Keratinocyte (primary cell): ENCODE measurements at regions not wholly inside any gene's neighbourhood (a gene's known extent, or its start where the extent isn't known, plus 50 kb on each side); places are given as distances from the start of the nearest gene placed in this dataset.

Experiments used
- DNase-seq: peaks from one replicate; pipeline ENCODE4 v3.0.0-alpha.2; 2011; ENCODE audit warnings: low read depth, missing footprints, low spot score
- FAIRE-seq: peaks from 2 replicates; lab custom pipeline; 2011; peaks lifted over from hg19 to GRCh38; lab: Jason Lieb, UNC
- H2AFZ ChIP-seq: 2 replicates; pipeline ENCODE4 v1.6.0; 2012; ENCODE audit warnings: low read length, control low read depth, inconsistent platforms; ENCODE audit not compliant: control insufficient read depth
- H3K27ac ChIP-seq: 2 replicates; pipeline ENCODE4 v1.5.1; 2011; ENCODE audit warnings: low read length; ENCODE audit not compliant: control insufficient read depth, insufficient read depth
- H3K27me3 ChIP-seq: 3 replicates; pipeline ENCODE4 v1.6.0; 2011; ENCODE audit warnings: low read length; ENCODE audit not compliant: control insufficient read depth, insufficient read depth; ENCODE audit errors: extremely low read depth
- H3K36me3 ChIP-seq, 2 experiments: 2 replicates in 1 of 2; 3 replicates in 1 of 2; pipeline ENCODE4 v1.5.1; 2011; ENCODE audit warnings: low read length in 2 of 2, mild to moderate bottlenecking in 1 of 2; ENCODE audit not compliant: control insufficient read depth in 2 of 2, insufficient read depth in 2 of 2; ENCODE audit errors: extremely low read depth in 1 of 2
- H3K4me1 ChIP-seq: 3 replicates; pipeline ENCODE4 v1.5.1; 2011; ENCODE audit warnings: low read length; ENCODE audit not compliant: control insufficient read depth, insufficient read depth; ENCODE audit errors: extremely low read depth
- H3K4me2 ChIP-seq: 3 replicates; pipeline ENCODE4 v1.6.0; 2011; ENCODE audit warnings: low read depth, low read length; ENCODE audit not compliant: control insufficient read depth, insufficient read depth; ENCODE audit errors: extremely low read depth
- H3K4me3 ChIP-seq, 3 experiments: fragments of 200-600 bp in 1 of 3; sonication (generic) in 1 of 3; 2 replicates in 2 of 3; 3 replicates in 1 of 3; pipeline ENCODE4 v1.5.1; 2011 to 2016; ENCODE audit warnings: low read length in 3 of 3, mild to moderate bottlenecking in 3 of 3, control low read depth in 2 of 3, inconsistent platforms in 1 of 3, low read depth in 1 of 3, mixed read lengths in 1 of 3, mixed run types in 1 of 3, moderate library complexity in 1 of 3; ENCODE audit not compliant: control insufficient read depth in 2 of 3, insufficient read depth in 2 of 3; ENCODE audit errors: extremely low read depth in 1 of 3
- H3K79me2 ChIP-seq: 2 replicates; pipeline ENCODE4 v1.6.0; 2012; ENCODE audit warnings: low read length; ENCODE audit not compliant: control insufficient read depth, insufficient read depth
- H3K9ac ChIP-seq: 3 replicates; pipeline ENCODE4 v1.6.0; 2011; ENCODE audit warnings: low read length; ENCODE audit not compliant: control insufficient read depth, insufficient read depth; ENCODE audit errors: extremely low read depth
- H3K9me1 ChIP-seq: 3 replicates; pipeline ENCODE4 v1.6.0; 2011; ENCODE audit warnings: low read length; ENCODE audit not compliant: control insufficient read depth, insufficient read depth; ENCODE audit errors: extremely low read depth
- H3K9me3 ChIP-seq: 2 replicates; pipeline ENCODE4 v1.5.1; 2012; ENCODE audit warnings: low read depth, low read length; ENCODE audit not compliant: control insufficient read depth
- H4K20me1 ChIP-seq: 3 replicates; pipeline ENCODE4 v1.6.0; 2011; ENCODE audit warnings: low read length; ENCODE audit not compliant: control insufficient read depth, insufficient read depth; ENCODE audit errors: extremely low read depth
- CTCF ChIP-seq, 3 experiments: IDR thresholded peaks in 1 of 3; conservative IDR thresholded peaks in 1 of 3; optimal IDR thresholded peaks in 1 of 3; 2 replicates in 2 of 3; 3 replicates in 1 of 3; pipeline versions ENCODE3 to v1.5.1; 2011; ENCODE audit warnings: low read length in 3 of 3, mild to moderate bottlenecking in 3 of 3, moderate library complexity in 2 of 3, control low read depth in 1 of 3, inconsistent platforms in 1 of 3; ENCODE audit not compliant: insufficient read depth in 2 of 3; ENCODE audit errors: extremely low read depth in 1 of 3
- EZH2 ChIP-seq: IDR thresholded peaks from one replicate; pipeline ENCODE4 v1.6.1; 2012; ENCODE audit warnings: inconsistent platforms, mild to moderate bottlenecking, low read length, moderate library complexity
- dilution Hi-C: fragments of 300-500 bp; cut with MboI; formaldehyde crosslinking; loops from one replicate; pipeline ENCODE4 v1.7.0; 2020; ENCODE audit warnings: low sequenced_read_pairs; ENCODE audit not compliant: extremely low pct_ligation_motif_present

DNA sequence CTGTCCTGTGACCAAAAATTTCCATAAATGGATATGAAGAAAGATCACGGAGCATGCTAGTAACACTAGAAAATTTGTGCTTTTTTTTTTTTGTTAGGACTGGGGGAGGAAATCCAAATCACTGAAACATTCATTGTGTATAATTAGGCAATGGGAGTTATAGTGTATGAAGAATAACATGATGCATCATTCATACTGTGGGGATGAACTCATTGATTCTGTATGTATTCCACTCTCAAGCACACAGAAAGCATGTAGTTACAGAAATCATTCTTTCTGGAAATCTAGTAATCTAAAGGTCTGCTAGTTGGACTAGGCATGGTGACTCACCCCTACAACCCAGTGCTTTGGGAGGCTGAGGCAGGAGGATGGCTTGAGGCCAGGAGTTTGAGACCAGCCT is 749.7 kb downstream of the DIAPH3 start:
- H2AFZ ChIP-seq: no peak overlapping the region
- no peaks in the 10 kb centered on the region for H3K79me2 ChIP-seq
- dilution Hi-C loops: no loop called here
- H3K27me3 ChIP-seq: no peaks in the 10 kb centered on the region
- H3K4me2 ChIP-seq: no peak overlapping the region
- H3K36me3 ChIP-seq: no peaks in the 10 kb centered on the region
- H4K20me1 ChIP-seq: no peaks in the 10 kb centered on the region
- no peak overlapping the region for H3K9ac ChIP-seq
- no peaks in the 10 kb centered on the region for H3K9me1 ChIP-seq
- H3K27ac ChIP-seq: no peak overlapping the region
- FAIRE-seq: no peak
- DNase-seq: no peak
- no peak for TF ChIP-seq EZH2
- no peak for TF ChIP-seq CTCF (optimal IDR thresholded peaks at IDR 0.05 in 1 of 3, IDR thresholded peaks at IDR 0.05 in 1 of 3, conservative IDR thresholded peaks at IDR 0.05 in 1 of 3; ENCODE audit: extremely low read depth in 1 of 3, insufficient read depth in 2 of 3, low read length in 3 of 3)
- no peak overlapping the region for H3K4me3 ChIP-seq
- H3K4me1 ChIP-seq: no peaks in the 10 kb centered on the region
- H3K9me3 ChIP-seq: no peaks in the 10 kb centered on the region

DNA sequence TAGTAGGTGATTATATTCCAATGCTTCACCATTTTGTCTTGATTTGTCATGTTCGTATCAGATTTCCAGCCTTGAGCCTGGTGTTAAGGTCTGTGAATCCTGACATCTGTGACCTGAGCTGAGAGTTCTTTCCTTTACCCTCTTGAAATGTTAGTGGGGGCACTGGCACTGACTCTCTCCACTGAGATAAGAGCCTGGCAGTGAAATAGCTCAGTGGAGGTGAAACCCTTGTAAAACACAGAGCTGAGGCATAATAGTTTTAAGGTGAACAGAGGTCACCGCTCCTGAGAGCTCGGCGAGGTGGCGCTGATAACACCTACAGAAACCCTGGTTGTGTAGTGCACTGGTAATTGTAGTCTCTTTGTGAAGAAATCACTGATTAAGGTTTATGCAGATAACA is 748.2 kb downstream of the DIAPH3 start:
- H3K9me3 ChIP-seq: no peaks in the 10 kb centered on the region
- no peak overlapping the region for H3K4me3 ChIP-seq
- no peaks in the 10 kb centered on the region for H3K36me3 ChIP-seq
- H3K4me1 ChIP-seq: no peaks in the 10 kb centered on the region
- DNase-seq (no peak), FAIRE-seq (no peak)
- no peak overlapping the region for H2AFZ ChIP-seq
- no peak overlapping the region for H3K27ac ChIP-seq
- dilution Hi-C loops: no loop called here
- TF ChIP-seq EZH2: no peak
- no peak for TF ChIP-seq CTCF (optimal IDR thresholded peaks at IDR 0.05 in 1 of 3, IDR thresholded peaks at IDR 0.05 in 1 of 3, conservative IDR thresholded peaks at IDR 0.05 in 1 of 3; ENCODE audit: extremely low read depth in 1 of 3, insufficient read depth in 2 of 3, low read length in 3 of 3)
- H3K9me1 ChIP-seq: no peaks in the 10 kb centered on the region
- no peaks in the 10 kb centered on the region for H3K79me2 ChIP-seq
- H3K9ac ChIP-seq: no peak overlapping the region
- H3K4me2 ChIP-seq: no peak overlapping the region
- H3K27me3 ChIP-seq: no peaks in the 10 kb centered on the region
- H4K20me1 ChIP-seq: no peaks in the 10 kb centered on the region
